ENCODE measurements at regions not wholly inside any gene's neighbourhood (a gene's known extent, or its start where the extent isn't known, plus 50 kb on each side); places are given as distances from the start of the nearest gene placed in this dataset.
"Not testable (repeated sequence)": the region's sequence is repeated elsewhere in the genome, so short reads cannot be mapped to it uniquely, and the experiment has no call there.

GRCh38 chr2:192524642-192525251 is 330.0 kb upstream of the TMEFF2 start:
- not testable (repeated sequence) for TF ChIP-seq CTCF (IDR thresholded peaks at IDR 0.05; ENCODE audit: insufficient read depth, low read depth, low read length); EZH2 (IDR thresholded peaks at IDR 0.05; ENCODE audit: insufficient read depth, low read length)
